ENCODE measurements at regions not wholly inside any gene's neighbourhood (a gene's known extent, or its start where the extent isn't known, plus 50 kb on each side); places are given as distances from the start of the nearest gene placed in this dataset.

DNA sequence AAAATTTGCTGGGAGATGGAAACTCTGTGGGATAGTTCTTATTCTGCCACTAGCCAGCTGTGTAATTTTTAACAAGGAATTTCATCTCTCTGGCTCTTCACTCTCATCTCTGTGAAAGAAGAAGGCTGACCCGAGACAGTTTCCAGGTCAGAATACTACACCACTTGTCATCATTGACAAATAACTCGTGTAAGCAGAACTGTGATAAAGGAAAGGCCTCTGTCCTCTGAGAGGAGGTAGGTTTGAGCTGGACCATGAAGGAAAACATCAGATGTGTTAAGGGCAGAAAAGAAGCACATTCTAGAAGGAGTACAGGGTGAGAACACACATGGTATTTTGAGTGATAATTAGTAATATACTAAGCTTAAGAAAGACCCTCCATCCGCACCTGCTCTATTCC, 211.4 kb upstream of the DDX18 start:
- ChIA-PET POLR2A (no interaction called here), CTCF (no interaction called here)
- no peak for DNase-seq (ENCODE audit: low read depth)
- H3K4me3 ChIP-seq (ENCODE audit: low read depth, low read length): no peak overlapping the region
- H3K36me3 ChIP-seq (ENCODE audit: control insufficient read depth, insufficient read depth, low read length): no peaks in the 10 kb centered on the region
- TF ChIP-seq CTCF (IDR thresholded peaks at IDR 0.05; ENCODE audit: insufficient read depth, low read depth, low read length): no peak
- H3K27me3 ChIP-seq (ENCODE audit: control insufficient read depth, insufficient read depth, low read length): no peaks in the 10 kb centered on the region

DNA sequence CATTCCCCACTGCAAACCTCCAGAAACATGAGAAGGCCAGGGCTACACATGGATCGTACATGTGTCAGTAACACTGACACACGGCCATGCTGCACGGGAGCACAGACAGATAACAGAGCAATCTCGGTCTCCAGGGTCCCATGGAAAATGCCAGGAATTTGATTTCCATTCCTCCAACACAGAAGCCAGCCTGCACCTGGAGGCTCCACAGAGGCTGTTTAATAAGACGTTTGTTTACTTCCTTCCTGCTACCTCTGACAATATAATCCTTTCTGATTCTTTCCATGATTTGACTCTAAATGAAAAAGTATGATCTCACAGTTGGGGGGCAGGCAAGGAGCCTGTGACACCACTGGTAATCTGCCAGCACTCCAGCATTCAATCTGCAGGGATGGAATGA, 210.9 kb upstream of the DDX18 start:
- no peak for DNase-seq (ENCODE audit: low read depth)
- H3K36me3 ChIP-seq (ENCODE audit: control insufficient read depth, insufficient read depth, low read length): no peaks in the 10 kb centered on the region
- H3K27me3 ChIP-seq (ENCODE audit: control insufficient read depth, insufficient read depth, low read length): no peaks in the 10 kb centered on the region
- ChIA-PET CTCF (no interaction called here), POLR2A (no interaction called here)
- no peak for TF ChIP-seq CTCF (IDR thresholded peaks at IDR 0.05; ENCODE audit: insufficient read depth, low read depth, low read length)
- no peak overlapping the region for H3K4me3 ChIP-seq (ENCODE audit: low read depth, low read length)

- POLR2A ChIA-PET: no interaction called here
- Histone ChIP-seq H3K27me3 (ENCODE audit: control insufficient read depth, insufficient read depth, low read length) (no peaks in the 10 kb centered on the region), H3K4me3 (ENCODE audit: low read depth, low read length) (no peak overlapping the region), H3K36me3 (ENCODE audit: control insufficient read depth, insufficient read depth, low read length) (no peaks in the 10 kb centered on the region)
- CTCF ChIA-PET: no interaction called here
- DNase-seq (ENCODE audit: low read depth): no peak
- no peak for TF ChIP-seq CTCF (IDR thresholded peaks at IDR 0.05; ENCODE audit: insufficient read depth, low read depth, low read length)
These were observed 207.3 kb upstream of the DDX18 start for GRCh38 chr2:117607202-117607601.

DNA sequence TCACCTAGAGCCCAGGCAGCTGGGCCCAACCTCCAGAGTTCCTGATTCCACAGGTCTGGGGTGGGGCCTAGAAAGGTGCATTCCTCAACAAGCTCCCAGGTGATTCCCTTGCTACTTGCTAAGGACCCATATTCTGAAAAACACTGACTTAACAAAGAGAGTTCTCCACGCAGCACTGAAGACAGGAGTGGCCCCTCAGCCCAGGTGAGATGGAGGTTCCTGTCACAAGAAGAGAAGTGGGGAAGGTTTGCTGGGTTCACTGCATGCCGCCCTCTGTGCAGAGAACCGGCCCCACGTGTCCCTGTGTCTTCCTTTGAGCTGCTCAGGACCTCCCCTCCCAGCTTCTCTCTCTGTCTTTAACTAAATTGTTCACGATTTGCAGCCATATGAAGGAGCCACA, 201.4 kb upstream of the DDX18 start:
- no peak for TF ChIP-seq CTCF (IDR thresholded peaks at IDR 0.05; ENCODE audit: insufficient read depth, low read depth, low read length)
- Histone ChIP-seq H3K27me3 (ENCODE audit: control insufficient read depth, insufficient read depth, low read length) (no peaks in the 10 kb centered on the region), H3K4me3 (ENCODE audit: low read depth, low read length) (no peak overlapping the region), H3K36me3 (ENCODE audit: control insufficient read depth, insufficient read depth, low read length) (no peaks in the 10 kb centered on the region)
- ChIA-PET POLR2A (no interaction called here), CTCF (no interaction called here)
- no peak for DNase-seq (ENCODE audit: low read depth)

DNA sequence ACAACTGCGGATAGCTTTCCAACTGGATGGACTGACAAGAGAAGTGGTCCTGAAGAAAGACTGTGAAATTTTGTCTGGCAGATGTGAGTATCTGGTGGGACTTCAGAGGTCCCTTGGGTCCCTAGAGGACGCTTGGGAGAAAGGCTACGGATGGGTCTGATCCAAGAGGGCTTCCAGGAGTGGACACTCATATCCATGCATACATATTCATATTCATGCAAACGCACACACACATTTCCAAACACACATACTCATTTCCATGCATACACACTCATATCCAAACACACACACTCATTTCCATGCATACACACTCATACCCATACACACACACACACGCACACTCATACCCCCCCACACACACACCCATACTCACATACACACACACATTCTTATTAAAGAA, 200.2 kb upstream of the DDX18 start:
- Histone ChIP-seq H3K27me3 (ENCODE audit: control insufficient read depth, insufficient read depth, low read length) (no peaks in the 10 kb centered on the region), H3K4me3 (ENCODE audit: low read depth, low read length) (no peak overlapping the region), H3K36me3 (ENCODE audit: control insufficient read depth, insufficient read depth, low read length) (no peaks in the 10 kb centered on the region)
- POLR2A ChIA-PET: no interaction called here
- DNase-seq (ENCODE audit: low read depth): no peak
- CTCF ChIA-PET: no interaction called here
- no peak for TF ChIP-seq CTCF (IDR thresholded peaks at IDR 0.05; ENCODE audit: insufficient read depth, low read depth, low read length)

Measured in BJ (cell line).